ENCODE measurements at regions not wholly inside any gene's neighbourhood (a gene's known extent, or its start where the extent isn't known, plus 50 kb on each side); places are given as distances from the start of the nearest gene placed in this dataset.

- TF ChIP-seq ZNF462 (CRISPR knock-in tag; IDR thresholded peaks at IDR 0.05) (no peak), JUNB (IDR thresholded peaks at IDR 0.05; ENCODE audit: unreplicated experiment) (no peak), CREB1 (CRISPR knock-in tag; IDR thresholded peaks at IDR 0.05; ENCODE audit: low read depth) (no peak), EZH2phosphoT487 (IDR thresholded peaks at IDR 0.05; ENCODE audit: unreplicated experiment) (no peak), ZNF331 (CRISPR knock-in tag; IDR thresholded peaks at IDR 0.05; ENCODE audit: low read depth) (no peak), EZH2 (IDR thresholded peaks at IDR 0.05; ENCODE audit: low read depth, unreplicated experiment) (no peak)
Observed at GRCh38 chr2:239495791-239496233, 95.0 kb upstream of the HDAC4 start (continued).

- H3F3A ChIP-seq (replicated peaks; ENCODE audit: low read depth): no peaks in the 10 kb centered on the region
- H3K4me1 Mint-ChIP-seq: no peaks in the 10 kb centered on the region
- no peak for TF ChIP-seq ZNF114 (CRISPR knock-in tag; IDR thresholded peaks at IDR 0.05)
- no peak for TF ChIP-seq STAT1 (IDR thresholded peaks at IDR 0.05; ENCODE audit: unreplicated experiment)
- no peak for TF ChIP-seq EZH2 (IDR thresholded peaks at IDR 0.05; ENCODE audit: low read depth, unreplicated experiment)
- TF ChIP-seq ZNF331 (CRISPR knock-in tag; IDR thresholded peaks at IDR 0.05; ENCODE audit: low read depth): no peak
- peaks cover 7% of the 10 kb centered on the region for H3K27me3 Mint-ChIP-seq (ENCODE audit: insufficient read depth, low read depth, poor library complexity)
- no peaks in the 10 kb centered on the region for H3K36me3 ChIP-seq (ENCODE audit: insufficient read depth)
- no peak overlapping the region for H3K27ac ChIP-seq (ENCODE audit: low read depth)
- no peaks in the 10 kb centered on the region for H3K27me3 ChIP-seq (ENCODE audit: insufficient read depth)
- no peak overlapping the region for H2AFZ ChIP-seq
- no peak overlapping the region for H3K4me2 ChIP-seq
- no peak overlapping the region for H3K27ac Mint-ChIP-seq
- ATAC-seq (no peak), DNase-seq (ENCODE audit: low spot score) (no peak)
- no peak overlapping the region for H3K4me3 Mint-ChIP-seq
- no peaks in the 10 kb centered on the region for H4K20me1 ChIP-seq (replicated peaks; ENCODE audit: insufficient read depth)
- H3K4me3 ChIP-seq: no peak overlapping the region
- no peaks in the 10 kb centered on the region for H3K79me2 ChIP-seq (replicated peaks; ENCODE audit: insufficient read depth)
- no peaks in the 10 kb centered on the region for H3K4me1 ChIP-seq (ENCODE audit: insufficient read depth)
- peaks cover 8% of the 10 kb centered on the region; the same call in 2 of the 3 replicates for H3K9me3 Mint-ChIP-seq
- H3K9me2 ChIP-seq (ENCODE audit: insufficient read depth): 0 out of 2 replicates have a peak, but pooled peaks cover 3% of the 10 kb centered on the region
- no peaks in the 10 kb centered on the region for H3K36me3 Mint-ChIP-seq (ENCODE audit: low read depth)
Observed at GRCh38 chr2:239495175-239495574, 94.4 kb upstream of the HDAC4 start.
